Astrocyte (in vitro differentiated cells and primary cell): ENCODE measurements at regions not wholly inside any gene's neighbourhood (a gene's known extent, or its start where the extent isn't known, plus 50 kb on each side); places are given as distances from the start of the nearest gene placed in this dataset.
A peak's percentile ranks its signal among the peaks of the same experiment; 100 is the strongest.

Source experiments
- DNase-seq: peaks from one replicate; pipeline ENCODE4 v3.0.0-alpha.2; 2010; ENCODE audit warnings: low read depth
- FAIRE-seq: peaks from 2 replicates; lab custom pipeline; 2011; peaks lifted over from hg19 to GRCh38; lab: Jason Lieb, UNC
- H2AFZ ChIP-seq: 2 replicates; pipeline ENCODE4 v1.6.0; 2012; ENCODE audit warnings: low read depth, low read length, inconsistent platforms
- H3K27ac ChIP-seq: 2 replicates; pipeline ENCODE4 v1.5.1; 2011; ENCODE audit warnings: low read depth, low read length, inconsistent platforms
- H3K27me3 ChIP-seq: 2 replicates; pipeline ENCODE4 v1.6.0; 2011; ENCODE audit warnings: low read length, inconsistent platforms; ENCODE audit not compliant: insufficient read depth
- H3K36me3 ChIP-seq: 2 replicates; pipeline ENCODE4 v1.5.1; 2011; ENCODE audit warnings: low read length, inconsistent platforms; ENCODE audit not compliant: insufficient read depth
- H3K4me1 ChIP-seq: 2 replicates; pipeline ENCODE4 v1.5.1; 2011; ENCODE audit warnings: low read length, inconsistent platforms; ENCODE audit not compliant: insufficient read depth
- H3K4me2 ChIP-seq: 2 replicates; pipeline ENCODE4 v1.6.0; 2012; ENCODE audit warnings: low read length, inconsistent platforms
- H3K4me3 ChIP-seq: 2 replicates; pipeline ENCODE4 v1.5.1; 2011; ENCODE audit warnings: low read depth, mild to moderate bottlenecking, low read length, inconsistent platforms; ENCODE audit not compliant: insufficient read depth
- H3K79me2 ChIP-seq: 2 replicates; pipeline ENCODE4 v1.6.0; 2012; ENCODE audit warnings: mild to moderate bottlenecking, low read length, inconsistent platforms; ENCODE audit not compliant: insufficient read depth
- H3K9ac ChIP-seq: 2 replicates; pipeline ENCODE4 v1.6.0; 2012; ENCODE audit warnings: mild to moderate bottlenecking, low read length, inconsistent platforms
- H3K9me3 ChIP-seq: 2 replicates; pipeline ENCODE4 v1.5.1; 2012; ENCODE audit warnings: low read depth, mild to moderate bottlenecking, low read length, inconsistent platforms; ENCODE audit not compliant: insufficient read depth
- H4K20me1 ChIP-seq: 2 replicates; pipeline ENCODE4 v1.6.0; 2012; ENCODE audit warnings: low read length, inconsistent platforms; ENCODE audit not compliant: insufficient read depth
- H3K27ac Mint-ChIP-seq: one replicate; pipeline ENCODE4 v1.8.0; 2021; ENCODE audit warnings: mild to moderate bottlenecking, mixed read lengths; ENCODE audit not compliant: unreplicated experiment
- H3K27me3 Mint-ChIP-seq: one replicate; pipeline ENCODE4 v1.8.0; 2021; ENCODE audit warnings: low read depth, mixed read lengths; ENCODE audit not compliant: unreplicated experiment
- H3K36me3 Mint-ChIP-seq: one replicate; pipeline ENCODE4 v1.8.0; 2021; ENCODE audit warnings: low read depth, mixed read lengths; ENCODE audit not compliant: unreplicated experiment
- H3K4me1 Mint-ChIP-seq: one replicate; pipeline ENCODE4 v1.8.0; 2021; ENCODE audit warnings: low read depth, mixed read lengths; ENCODE audit not compliant: unreplicated experiment
- H3K4me3 Mint-ChIP-seq: one replicate; pipeline ENCODE4 v1.8.0; 2021; ENCODE audit warnings: mild to moderate bottlenecking, moderate library complexity, mixed read lengths; ENCODE audit not compliant: unreplicated experiment
- H3K9me3 Mint-ChIP-seq: one replicate; pipeline ENCODE4 v1.8.0; 2021; ENCODE audit warnings: mild to moderate bottlenecking, mixed read lengths; ENCODE audit not compliant: unreplicated experiment
- CTCF ChIP-seq: IDR thresholded peaks from 2 replicates; pipeline ENCODE4 v1.5.1; 2011; ENCODE audit warnings: low read depth, mild to moderate bottlenecking, inconsistent platforms, low read length, moderate library complexity; ENCODE audit not compliant: insufficient read depth
- EZH2 ChIP-seq: IDR thresholded peaks from 2 replicates; pipeline ENCODE4 v1.6.1; 2012; ENCODE audit warnings: mild to moderate bottlenecking, low read length, inconsistent platforms; ENCODE audit not compliant: insufficient read depth

- Histone ChIP-seq H2AFZ (no peak overlapping the region), H3K9ac (no peak overlapping the region), H3K4me1 (no peaks in the 10 kb centered on the region), H3K9me3 (no peaks in the 10 kb centered on the region), H4K20me1 (no peaks in the 10 kb centered on the region), H3K4me2 (no peak overlapping the region), H3K27me3 (no peaks in the 10 kb centered on the region), H3K4me3 (no peak overlapping the region), H3K36me3 (no peaks in the 10 kb centered on the region), H3K79me2 (no peaks in the 10 kb centered on the region), H3K27ac (no peak overlapping the region)
- H3K9me3 Mint-ChIP-seq, result no peaks in the 10 kb centered on the region
- no peaks in the 10 kb centered on the region for H3K36me3 Mint-ChIP-seq
- no peaks in the 10 kb centered on the region for H3K4me1 Mint-ChIP-seq
- no peak overlapping the region for H3K27ac Mint-ChIP-seq
- no peak for FAIRE-seq
- DNase-seq, result no peak
- no peak overlapping the region for H3K4me3 Mint-ChIP-seq
- TF ChIP-seq EZH2 (no peak), CTCF (no peak)
- H3K27me3 Mint-ChIP-seq, result no peaks in the 10 kb centered on the region
These were observed 300.0 kb upstream of the TRPC7 start for GRCh38 chr5:136665331-136665730.

GRCh38 chr5:136661026-136661425, 295.7 kb upstream of the TRPC7 start:
- no peaks in the 10 kb centered on the region for H3K36me3 ChIP-seq
- no peak overlapping the region for H3K4me3 ChIP-seq
- H3K27me3 ChIP-seq, result no peaks in the 10 kb centered on the region
- no peak overlapping the region for H3K4me2 ChIP-seq
- H3K4me1 ChIP-seq, result no peaks in the 10 kb centered on the region
- Mint-ChIP-seq H3K4me3 (no peak overlapping the region), H3K4me1 (peaks cover 7% of the 10 kb centered on the region), H3K27ac (no peak overlapping the region), H3K27me3 (no peaks in the 10 kb centered on the region), H3K36me3 (no peaks in the 10 kb centered on the region), H3K9me3 (no peaks in the 10 kb centered on the region)
- no peaks in the 10 kb centered on the region for H4K20me1 ChIP-seq
- H3K9ac ChIP-seq, result no peak overlapping the region
- no peak overlapping the region for H3K27ac ChIP-seq
- no peak overlapping the region for H2AFZ ChIP-seq
- FAIRE-seq, result no peak
- TF ChIP-seq EZH2 (no peak), CTCF (no peak)
- no peaks in the 10 kb centered on the region for H3K79me2 ChIP-seq
- no peaks in the 10 kb centered on the region for H3K9me3 ChIP-seq
- DNase-seq, result no peak

- H3K27me3 ChIP-seq, result no peaks in the 10 kb centered on the region
- no peaks in the 10 kb centered on the region for H3K79me2 ChIP-seq
- H3K9me3 ChIP-seq, result peaks cover 4% of the 10 kb centered on the region
- H3K4me1 Mint-ChIP-seq, result peaks cover 13% of the 10 kb centered on the region
- TF ChIP-seq CTCF (no peak), EZH2 (no peak)
- H3K4me3 ChIP-seq, result no peak overlapping the region
- H2AFZ ChIP-seq, result no peak overlapping the region
- no peak overlapping the region for H3K4me2 ChIP-seq
- FAIRE-seq, result no peak
- no peak overlapping the region for H3K27ac Mint-ChIP-seq
- no peaks in the 10 kb centered on the region for H3K36me3 Mint-ChIP-seq
- H3K27ac ChIP-seq, result no peak overlapping the region
- H3K4me1 ChIP-seq, result peaks cover 4% of the 10 kb centered on the region
- H3K9ac ChIP-seq, result no peak overlapping the region
- H3K9me3 Mint-ChIP-seq, result peaks cover 1% of the 10 kb centered on the region
- no peaks in the 10 kb centered on the region for H3K36me3 ChIP-seq
- peak; percentile 58 for DNase-seq
- H4K20me1 ChIP-seq, result no peaks in the 10 kb centered on the region
- H3K4me3 Mint-ChIP-seq, result no peak overlapping the region
- no peaks in the 10 kb centered on the region for H3K27me3 Mint-ChIP-seq
These were observed 291.5 kb upstream of the TRPC7 start for GRCh38 chr5:136656811-136657210.
